DMS114 treated with DMSO at 0.1 percent for 48 hours (cell line): ENCODE measurements at regions not wholly inside any gene's neighbourhood (a gene's known extent, or its start where the extent isn't known, plus 50 kb on each side); places are given as distances from the start of the nearest gene placed in this dataset.
"Not testable (repeated sequence)": the region's sequence is repeated elsewhere in the genome, so short reads cannot be mapped to it uniquely, and the experiment has no call there.

ENCODE experiments used
- DNase-seq: peaks from one replicate; lab custom pipeline; 2025; ENCODE audit not compliant: unreplicated experiment; lab: John Stamatoyannopoulos, UW

DNA sequence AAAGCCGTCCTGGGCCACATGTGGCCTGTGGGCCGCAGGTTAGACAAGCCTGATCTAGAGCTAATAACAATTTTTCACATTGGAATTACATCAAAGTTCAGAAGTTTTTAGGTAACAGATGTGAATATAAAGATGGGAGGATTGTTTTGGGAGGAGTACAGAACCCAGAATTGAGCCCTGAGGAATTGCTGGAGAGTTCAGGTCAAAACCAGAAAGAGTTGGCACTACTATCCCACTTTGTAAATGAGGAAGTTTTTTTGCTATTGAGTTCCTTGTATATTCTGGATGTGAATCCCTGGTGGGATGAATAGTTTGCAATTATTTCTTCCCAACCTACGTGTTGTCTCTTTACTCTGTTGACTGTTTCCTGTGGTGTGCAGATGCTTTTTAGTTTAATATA lies 109.5 kb upstream of the LIPC start:
- no peak for DNase-seq

DNA sequence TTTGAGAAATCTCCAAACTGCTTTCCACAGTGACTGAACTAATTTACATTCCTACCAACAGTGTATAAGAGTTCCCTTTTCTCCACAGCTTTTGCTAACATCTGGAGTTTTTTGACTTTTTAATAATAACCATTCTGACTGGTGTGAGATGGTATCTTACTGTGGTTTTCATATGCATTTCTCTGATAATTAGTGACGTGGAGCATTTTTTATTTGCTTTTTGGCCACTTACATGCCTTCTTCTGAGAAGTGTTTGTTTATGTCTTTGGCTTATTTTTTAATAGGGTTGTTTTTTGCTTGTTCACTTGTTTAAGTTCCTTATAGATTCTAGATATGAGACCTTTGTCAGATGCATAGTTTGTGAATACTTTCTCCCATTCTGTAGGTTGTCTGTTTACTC lies 108.5 kb upstream of the LIPC start:
- DNase-seq, result not testable (repeated sequence)

DNA sequence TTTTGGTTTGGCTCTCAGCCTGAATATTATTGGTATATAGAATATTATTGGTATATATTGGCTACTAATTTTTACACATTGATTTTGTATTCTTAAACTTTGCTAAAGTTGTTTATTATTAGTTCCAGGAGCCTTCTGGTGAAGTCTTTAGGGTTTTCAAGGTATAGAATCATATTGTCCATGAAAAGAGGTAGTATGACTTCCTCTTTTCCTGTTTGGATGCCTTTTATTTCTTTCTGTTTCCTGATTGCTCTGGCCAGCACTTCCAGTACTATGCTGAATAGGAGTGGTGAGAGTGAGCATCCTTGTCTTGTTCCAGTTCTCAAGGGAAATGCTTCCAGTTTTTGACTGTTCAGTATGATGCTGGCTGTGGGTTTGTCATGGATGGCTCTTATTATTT lies 107.3 kb upstream of the LIPC start:
- no peak for DNase-seq

DNA sequence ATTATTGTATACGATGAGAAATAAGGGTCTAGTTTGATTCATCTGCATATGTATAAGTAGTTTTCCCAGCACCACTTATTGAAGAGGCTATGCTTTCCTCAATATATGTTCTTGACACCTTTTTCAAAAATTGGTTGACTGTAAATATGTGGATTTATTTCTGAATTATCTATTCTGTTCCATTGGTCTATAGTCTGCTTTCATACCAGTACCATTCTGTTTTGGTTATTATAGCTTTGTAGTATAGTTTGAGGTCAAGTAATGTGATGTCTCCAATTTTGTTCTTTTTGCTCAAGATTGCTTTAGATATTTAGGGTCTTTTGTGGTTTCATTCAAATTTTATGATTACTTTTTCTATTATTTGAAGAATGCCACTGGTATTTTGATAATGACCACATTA lies 103.8 kb upstream of the LIPC start:
- no peak for DNase-seq

DNA sequence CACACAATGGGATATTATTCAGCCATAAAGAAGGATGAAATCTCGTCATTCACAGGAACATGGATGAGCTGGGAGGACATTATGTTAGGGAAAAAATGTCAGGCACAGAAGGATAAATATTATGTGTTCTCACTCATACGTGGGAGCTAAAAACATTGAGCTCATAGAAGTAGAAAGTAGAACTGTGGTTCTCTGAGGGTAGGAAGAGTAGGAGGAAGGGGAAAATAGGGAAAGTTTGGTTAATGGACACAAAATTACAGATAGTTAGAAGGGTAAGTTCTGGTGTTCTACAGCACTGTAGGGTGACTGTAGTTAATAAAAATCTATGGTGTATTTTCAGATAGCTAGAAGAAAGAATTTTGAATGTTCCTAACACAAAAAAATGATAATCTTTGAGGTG lies 102.6 kb upstream of the LIPC start:
- DNase-seq, result no peak

DNA sequence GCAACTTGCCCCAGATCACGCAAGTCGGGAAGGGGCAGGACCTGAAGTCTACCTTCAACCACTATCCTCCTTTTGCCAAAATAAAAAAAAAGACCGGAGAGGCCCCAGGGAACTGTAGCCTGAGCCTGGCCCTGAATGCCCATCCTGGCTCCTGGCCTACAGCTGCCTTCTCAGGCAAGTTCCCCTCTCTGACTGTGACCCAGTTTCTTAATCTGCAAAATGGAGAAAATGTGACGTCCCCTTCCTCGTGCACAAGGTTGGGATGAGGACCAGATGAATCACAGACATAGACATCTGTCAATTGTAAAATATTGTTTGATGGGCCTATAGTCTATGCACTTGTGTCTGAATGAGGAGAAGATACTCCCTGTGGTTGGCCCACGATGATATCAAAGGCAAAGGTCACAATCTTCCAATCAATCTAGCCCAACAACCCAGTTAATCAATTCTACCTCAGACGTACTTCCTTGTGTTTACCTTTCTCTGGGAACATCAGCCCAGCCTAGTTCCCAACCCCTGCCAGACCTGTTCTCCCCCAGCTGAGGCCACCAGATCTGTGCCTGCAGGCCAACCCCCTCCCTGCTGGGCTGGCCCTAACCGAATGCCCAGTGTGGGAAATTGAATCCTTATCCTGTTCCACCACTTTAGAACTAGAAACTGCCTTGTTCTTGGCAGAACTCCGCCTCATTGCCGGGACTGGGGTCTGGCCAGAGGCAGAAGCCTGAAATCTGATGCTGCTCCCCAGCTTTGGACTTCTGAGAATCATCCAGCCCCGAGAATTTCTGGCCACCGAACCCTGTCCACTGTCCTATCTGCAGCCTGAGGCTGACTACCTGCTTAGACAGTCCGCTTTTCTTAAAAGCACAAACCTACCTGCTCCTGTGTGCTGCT lies 101.8 kb upstream of the LIPC start:
- DNase-seq, result no peak

DNA sequence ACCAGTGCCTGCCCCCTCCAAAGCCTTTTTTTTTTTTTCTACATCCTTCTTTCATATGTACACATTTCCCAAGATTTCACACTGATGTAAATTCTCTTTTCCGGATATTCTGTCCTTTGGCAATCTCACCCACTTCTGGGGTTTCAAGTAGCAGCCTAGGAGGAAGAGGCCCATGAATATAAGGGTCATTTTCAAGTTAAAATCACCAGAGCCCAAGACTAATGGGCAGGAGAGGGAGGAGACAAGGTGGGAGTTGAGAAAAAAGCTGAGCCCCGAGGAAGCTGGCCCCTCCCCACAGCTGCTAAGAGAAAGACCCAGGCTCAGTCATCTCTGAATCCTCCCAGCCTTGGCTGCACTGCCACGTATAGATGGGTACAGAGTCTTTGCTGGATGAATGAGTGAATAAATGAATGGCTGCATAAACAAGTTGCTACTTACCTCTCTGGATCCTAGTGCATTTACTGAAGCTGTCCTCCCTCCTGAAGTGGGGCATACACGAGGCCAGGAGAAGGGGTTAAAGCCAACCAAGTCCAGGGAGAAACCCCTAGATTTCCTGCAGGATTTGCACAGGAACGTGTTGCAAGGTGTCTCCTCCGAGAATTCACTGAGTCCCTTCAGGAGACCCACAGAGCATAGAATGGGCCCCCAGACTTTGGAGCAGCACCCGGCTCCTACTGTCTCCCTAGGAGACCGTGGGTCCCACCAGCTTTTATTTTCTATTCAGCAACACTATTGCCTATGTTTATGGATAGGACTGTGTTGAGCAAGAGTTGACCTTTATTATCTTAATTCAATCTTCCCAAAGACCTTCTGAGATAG lies 100.8 kb upstream of the LIPC start:
- no peak for DNase-seq

DNA sequence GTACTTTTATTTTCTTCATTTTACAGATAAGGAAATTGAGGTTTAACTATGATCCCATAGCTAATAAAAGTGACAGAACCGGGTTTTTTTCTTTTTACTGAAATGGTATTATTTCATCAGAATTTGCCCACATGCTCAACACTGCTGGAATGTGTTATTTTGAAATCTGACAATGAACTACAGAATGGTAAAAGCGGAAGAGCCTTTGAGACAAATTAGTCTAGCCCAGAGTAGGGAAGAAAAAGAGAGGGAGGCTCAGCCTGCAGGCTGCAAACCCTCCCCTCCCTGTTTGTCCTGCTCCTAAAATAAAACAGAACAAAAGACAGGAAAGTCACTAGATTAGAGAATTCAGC lies 100.3 kb upstream of the LIPC start:
- no peak for DNase-seq

DNA sequence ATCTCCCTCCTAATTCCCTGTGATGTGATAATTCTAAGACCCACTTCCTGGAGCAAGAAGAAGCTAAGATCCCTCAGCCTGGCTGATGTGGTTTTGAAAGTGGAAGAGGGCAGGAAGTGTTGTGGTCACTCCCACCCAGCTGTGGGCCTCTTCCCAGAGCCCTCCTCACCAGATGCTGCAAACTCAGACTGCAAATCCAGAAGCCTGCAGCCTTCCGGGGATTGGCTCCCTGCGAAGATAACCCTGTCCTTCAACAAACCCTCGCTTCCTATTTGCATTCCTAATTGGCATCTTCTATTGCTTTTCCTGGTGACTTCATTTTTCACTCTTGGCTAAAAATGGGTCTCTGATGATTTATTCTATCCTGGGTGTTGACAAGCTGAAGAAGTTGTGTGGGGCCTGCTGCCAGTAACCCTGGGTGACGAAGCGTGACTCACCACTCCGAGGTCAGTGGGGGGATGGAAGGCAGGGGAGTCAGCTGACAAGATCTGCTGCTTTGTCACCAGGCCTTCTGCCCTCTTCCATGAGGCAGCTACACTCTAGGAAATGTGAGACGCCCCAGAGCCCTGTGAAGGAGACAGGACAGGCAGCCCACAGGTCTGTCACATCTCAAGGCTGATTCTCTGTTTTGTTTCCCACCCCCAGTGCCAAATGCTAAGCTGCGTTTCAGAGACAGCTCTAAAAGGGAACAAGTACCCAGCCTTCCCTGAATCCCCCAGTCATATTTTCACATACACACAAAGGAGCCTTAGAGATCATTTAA lies 99.7 kb upstream of the LIPC start:
- no peak for DNase-seq

DNA sequence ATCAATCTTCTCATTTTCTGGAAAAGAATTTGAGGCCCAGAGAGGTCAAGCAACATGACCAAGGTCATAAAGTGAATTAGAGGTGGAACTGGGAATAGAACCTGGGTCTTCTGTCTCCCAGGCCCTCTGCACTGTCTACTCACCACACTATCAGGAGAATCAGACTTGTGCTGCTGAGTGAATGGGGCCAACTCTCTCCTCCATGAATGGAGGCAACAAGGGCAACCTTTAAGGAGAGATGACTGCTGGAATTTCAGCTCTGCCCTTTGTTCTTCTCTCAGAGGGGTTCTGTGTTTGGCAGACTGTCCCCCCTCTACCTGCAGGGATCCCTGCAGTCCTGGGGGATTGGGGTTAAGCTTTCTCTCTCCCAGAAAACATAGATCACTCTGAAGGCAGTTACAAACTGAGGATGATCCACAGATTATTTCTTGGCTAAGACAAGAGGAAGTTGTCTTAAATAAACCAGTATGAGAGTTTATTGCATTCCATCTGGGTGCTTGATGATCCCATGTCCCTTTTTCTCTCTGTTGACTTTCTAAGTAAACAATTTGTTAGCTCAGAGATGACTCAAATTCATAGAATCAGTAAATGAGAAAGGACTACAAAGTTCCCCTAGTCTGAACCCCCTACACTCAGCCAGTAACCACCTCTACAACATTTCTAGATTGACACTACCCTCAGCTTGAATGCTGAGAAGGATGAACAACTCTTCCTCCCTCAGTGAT lies 99.0 kb upstream of the LIPC start:
- DNase-seq, result no peak

DNA sequence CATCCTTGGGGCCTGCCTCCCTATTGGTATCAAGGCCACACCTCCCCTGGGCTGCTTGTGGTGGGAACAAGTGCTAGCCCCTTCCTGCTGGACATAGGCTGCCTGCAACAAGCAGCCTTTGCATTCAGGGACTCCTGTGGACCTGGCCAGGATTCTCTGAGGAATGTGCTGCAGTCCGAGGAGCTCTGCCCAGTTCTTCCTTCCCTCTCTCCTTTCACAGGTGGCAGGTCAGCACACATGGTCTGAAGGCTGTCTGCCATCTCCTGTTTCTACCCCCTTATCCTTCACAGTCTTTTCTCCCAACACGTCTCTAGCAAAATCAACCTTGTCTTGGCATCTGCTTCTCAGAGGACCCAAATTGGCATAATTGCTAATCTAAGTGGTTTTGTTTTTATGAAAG lies 97.0 kb upstream of the LIPC start:
- DNase-seq, result no peak

DNA sequence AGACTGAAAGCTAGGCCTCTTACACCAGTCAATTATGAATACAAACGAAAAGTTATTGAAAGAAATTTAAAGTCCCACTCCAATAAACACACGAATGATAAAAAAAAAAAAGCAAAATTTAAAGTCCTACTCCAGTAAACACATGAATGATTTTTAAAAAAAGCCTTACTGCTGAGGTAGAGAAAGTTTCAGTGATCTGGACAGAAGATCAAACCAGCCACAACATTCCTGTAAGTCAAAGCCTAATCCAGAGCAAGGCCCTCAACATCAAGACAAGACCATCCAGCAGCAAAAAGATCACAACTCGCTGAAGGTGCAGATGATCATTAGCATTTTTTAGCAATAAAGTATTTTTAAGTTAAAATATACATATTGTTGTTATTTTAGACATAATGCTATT lies 95.6 kb upstream of the LIPC start:
- DNase-seq, result no peak

DNA sequence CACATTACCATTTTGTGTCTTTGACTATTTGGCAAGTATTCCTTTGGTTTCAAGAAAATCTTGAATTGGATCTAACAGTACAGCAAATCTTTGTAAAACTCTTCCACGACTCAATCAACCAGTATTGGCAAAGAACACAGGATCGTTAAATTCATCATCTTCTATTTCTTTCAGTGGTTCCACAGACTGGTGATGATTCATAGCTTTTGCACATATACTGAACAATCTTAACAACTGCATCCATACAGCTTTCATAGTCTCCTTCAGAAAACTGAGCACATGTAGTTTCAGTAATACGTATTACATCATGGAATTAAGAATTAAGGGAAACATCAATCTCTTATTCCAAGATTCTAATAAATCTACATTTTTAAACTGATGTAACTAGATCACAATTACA lies 91.6 kb upstream of the LIPC start:
- DNase-seq, result no peak

DNA sequence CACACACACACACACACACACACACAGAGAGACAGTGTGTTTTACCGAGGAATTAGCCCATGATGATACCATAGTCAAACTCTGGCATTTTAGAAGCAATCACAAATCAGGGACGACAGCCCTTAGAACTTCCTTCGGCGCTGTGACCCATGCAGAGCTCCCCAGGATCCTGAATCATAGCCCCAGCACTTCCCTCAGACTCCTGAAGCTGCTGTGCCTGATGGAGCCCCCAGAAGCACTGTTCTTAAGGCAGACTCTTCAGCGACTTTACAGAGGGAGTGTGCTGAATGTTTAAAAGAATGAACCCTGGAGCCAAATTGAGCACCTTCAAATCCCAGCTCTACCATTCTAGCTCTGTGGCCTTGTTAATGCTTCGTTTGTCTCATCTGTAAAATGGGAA lies 89.3 kb upstream of the LIPC start:
- no peak for DNase-seq

DNA sequence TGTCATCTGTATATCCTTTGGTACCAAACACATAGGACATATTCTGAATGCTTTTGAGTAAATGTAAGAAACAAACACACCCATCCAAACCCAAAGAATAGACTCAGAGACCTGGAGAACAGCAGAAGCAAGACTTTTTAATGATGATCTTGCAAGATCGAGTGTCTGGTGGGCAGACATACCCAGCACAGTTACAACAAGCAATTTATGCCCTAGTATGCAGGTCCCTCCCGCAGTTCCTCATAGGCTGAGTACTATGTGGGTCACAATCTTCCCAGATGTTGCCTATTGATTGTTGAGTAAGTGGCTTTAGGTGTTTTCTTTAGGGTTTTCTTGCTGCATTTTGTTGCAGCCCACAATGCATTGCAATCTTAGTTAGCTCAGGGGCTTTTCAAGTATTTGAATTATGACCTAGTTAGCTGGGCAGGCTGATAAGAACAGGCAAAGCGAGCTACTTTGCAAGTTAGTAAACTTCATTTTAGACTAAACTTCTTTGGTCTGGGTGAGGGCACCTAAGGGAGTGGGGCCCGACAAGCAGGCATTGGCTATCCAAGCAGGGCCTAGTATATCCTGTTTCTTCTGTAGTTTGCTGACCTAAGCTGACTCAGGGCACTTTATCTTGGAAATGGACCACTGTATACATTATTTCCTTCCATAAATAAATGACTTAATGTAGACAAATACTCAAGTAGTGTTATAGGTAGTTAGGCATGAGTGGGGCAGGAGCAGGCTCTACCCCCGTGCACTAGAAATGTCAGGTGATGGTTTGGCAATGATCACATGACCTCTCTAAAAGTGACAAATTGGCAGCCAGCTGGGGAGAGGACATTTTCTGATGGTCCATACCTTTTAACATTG lies 87.3 kb upstream of the LIPC start:
- DNase-seq, result no peak

DNA sequence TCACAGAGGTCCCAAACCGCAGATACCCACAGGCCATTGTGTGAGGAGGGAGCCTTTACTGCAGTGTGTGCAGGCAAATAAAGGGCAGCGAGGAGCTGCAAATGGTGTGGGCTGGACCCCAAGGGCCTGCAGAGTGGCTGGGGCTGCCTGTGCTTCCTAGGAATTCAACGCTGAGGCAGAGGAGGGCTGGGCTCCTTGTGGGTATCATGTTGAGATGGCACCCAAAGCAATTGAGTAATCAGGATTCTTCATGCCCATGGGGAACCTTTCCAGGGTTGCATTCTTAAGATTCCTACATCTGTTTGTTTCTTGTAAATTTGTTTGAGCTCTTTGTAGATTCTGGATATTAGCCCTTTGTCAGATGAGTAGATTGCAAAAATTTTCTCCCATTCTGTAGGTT lies 85.4 kb upstream of the LIPC start:
- no peak for DNase-seq

DNA sequence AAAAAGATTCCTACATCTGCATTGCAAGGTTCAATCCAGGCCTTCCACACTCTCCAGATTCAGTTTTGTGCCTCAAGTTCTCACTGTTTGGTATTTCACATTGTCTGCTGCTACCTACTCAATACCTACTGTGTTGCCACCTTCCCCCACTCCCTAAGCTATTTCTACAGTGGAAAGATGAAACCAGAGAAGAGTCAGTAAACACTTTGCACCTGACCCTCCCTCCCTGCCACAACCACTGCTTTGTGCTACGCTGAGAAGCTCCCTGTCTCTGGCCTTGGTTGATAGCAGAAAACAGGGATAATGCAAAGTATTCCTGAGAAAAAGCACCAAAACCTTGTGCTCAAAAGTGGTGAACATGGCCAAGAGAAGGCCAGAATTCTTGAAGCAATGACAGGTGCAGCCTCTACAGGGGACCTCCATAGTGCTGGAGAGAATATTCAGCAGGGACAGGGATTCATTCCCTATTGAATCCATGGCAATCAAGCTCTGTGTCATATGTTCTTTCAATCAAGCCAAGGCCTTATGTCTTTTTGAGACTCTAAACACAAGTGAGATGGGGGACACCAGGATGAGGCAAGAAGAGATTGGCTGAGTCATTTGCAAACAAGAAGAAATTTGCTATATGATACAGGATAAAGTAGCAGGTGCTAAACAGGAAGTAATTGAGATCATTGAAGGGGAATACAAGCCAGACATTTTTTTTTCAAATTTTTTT lies 83.5 kb upstream of the LIPC start:
- DNase-seq, result no peak

DNA sequence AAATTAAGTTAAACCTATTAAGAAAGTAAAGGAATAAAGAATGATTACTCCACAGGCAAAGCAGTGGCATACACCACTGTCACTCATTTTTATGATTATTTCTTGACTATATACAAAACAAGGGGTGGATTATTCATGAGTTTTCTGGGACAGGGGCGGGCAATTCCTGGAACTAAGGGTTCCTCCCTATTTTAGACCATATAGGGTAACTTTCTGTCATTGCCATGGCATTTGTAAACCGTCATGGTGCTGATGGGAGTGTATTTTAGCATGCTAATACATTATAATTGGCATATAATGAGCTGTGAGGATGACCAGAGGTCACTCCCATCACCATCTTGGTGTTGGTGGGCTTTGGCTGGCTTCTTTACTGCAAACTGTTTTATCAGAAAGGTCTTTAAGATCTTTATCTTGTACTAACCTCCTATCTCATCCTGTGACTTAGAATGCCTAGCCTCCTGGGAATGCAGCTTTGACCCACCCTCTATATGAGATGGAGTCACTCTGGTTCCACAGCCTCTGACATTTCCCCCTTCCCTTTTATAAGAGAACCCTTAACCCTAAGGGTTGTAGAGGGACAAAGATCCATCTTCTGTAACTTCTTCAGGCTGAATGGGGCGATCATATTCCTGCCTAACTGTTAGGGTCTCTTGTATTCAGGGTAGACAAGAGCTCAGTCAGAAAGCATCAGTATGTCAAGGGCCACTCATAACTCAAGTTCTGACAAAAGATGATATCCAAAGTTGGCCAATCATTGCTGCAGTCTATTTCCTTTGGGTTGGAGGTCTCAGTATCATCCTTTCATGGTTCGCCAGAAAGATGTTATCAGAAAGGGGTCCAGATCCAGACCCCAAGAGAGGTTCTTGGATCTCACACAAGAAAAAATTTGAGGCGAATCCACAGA lies 79.5 kb upstream of the LIPC start:
- no peak for DNase-seq
